Hindlimb muscle (tissue), 1 donor: ENCODE measurements at regions not wholly inside any gene's neighbourhood (a gene's known extent, or its start where the extent isn't known, plus 50 kb on each side); places are given as distances from the start of the nearest gene placed in this dataset.

Source experiments
- DNase-seq: peaks from one replicate; pipeline ENCODE4 v3.0.0-alpha.2; 2013

DNA sequence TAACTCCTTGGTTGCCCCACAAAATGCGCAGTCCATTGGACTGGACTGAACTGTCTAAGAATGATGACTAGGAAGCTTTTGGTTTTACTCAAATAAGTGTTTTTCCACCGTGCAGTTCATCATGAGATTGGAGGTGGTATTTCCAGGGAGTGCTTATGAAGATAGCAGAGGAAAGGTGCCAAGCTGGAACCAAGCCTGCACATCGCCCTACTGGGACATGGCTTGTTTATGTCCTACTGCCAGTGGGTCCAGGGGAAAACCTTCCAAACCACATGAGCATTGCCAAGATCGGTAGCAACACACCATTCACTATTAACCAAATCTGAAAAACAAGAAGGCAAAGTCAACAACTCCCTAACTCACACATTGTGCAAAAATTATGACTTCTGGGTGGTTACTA is 54.7 kb upstream of the DSCAM start:
- no peak for DNase-seq

DNA sequence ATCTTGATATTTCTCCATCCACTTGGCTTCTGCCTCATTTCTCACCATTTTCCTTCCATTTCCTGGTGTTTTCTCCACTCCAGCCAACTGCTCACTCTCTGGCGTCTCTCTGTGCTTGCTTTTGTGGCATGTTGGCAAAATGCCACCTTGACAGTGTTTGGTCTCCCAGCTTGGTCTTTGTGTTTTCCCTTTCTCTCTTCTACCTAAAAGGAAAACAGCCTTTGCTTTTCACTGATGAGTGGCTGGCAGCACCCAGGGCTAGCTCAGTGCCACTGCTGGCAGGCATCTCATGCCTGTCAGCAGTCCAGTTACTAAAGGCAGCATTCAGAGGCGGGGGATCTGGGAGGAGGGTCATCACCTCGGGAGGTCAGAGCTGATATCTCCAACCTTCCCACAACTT is 55.3 kb upstream of the DSCAM start:
- no peak for DNase-seq

GRCh38 chr21:40902993-40903392 is 56.0 kb upstream of the DSCAM start:
- DNase-seq, result no peak

DNA sequence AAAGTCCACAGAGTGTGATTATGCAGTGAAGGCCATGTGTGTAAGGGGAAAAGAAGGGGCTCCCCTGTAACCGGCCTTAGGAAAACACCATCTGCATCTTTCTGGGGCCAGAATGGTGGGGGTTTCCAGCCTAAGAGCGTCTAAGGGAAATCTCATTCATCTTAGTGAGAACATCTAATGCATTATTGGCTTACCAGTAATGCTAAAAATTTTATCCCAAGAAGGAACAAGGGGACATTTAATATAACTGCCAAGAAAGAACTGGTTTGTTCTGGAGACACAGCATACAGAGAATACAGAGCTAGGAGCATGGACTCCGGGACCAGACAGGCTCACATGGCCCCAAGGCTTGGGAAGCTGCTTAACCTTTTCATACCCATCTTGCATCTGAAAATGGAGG is 58.3 kb upstream of the DSCAM start:
- no peak for DNase-seq

GRCh38 chr21:40912375-40912774 is 65.4 kb upstream of the DSCAM start:
- DNase-seq, result no peak

GRCh38 chr21:40915114-40915513 is 68.2 kb upstream of the DSCAM start:
- DNase-seq, result no peak

GRCh38 chr21:40923407-40923806 is 76.4 kb upstream of the DSCAM start:
- DNase-seq, result no peak

DNA sequence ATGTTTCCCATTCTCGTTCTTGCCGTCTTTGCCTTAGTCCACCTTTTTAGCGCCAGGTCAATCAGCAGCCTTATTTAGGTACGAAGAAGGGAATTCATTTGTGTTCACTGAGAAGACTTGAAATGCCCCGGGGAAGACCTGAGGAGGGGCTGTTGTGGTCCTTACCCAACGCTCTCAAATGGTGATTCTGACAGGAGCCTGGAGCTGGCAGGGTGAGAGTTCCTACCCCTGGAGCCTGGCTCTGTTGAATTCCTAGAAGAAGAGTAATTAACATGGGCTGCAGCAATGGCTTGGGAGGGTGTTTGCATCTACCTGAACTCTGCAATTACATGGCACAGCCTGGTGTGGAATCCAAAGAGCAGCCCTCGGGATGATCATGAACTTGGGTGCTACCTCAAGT is 76.9 kb upstream of the DSCAM start:
- DNase-seq, result no peak

- no peak for DNase-seq
Observed at GRCh38 chr21:40924641-40925040, 77.7 kb upstream of the DSCAM start.

DNA sequence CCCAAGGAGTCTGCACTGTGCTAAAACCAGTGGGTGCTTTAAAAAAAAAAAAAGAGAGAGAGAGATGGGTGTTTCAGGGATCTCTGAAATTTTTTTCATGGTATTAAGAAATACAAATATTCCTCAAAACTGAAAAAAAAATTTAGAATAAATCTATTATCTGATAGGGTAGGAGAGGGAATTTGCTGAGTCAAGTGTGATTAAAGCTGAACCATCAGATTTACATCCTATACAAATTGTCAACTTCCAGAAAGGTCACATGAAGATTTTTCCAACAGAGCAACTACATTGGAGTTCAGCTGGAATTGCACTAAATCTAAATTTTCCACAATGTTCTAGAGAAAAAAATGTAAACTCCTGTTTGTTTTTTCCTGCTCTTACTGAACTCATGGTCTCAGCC is 79.3 kb upstream of the DSCAM start:
- no peak for DNase-seq

DNA sequence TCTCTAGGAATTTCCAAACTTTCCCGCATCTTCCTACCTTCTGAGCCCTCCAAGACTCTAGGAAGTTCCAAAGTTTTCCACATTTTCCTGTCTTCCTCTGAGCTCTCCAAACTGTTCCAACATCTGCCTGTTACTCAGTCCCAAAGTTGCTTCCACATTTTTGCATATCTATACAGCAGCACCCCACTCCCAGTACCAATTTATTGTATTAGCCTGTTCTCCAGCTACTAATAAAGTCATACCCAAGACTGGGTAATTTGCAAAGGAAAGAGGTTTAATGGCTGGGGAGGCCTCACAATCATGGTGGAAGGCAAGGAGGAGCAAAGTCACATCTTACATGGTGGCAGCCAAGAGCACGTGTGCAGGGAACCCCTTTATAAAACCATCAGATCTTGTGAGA is 82.9 kb upstream of the DSCAM start:
- DNase-seq, result no peak

DNA sequence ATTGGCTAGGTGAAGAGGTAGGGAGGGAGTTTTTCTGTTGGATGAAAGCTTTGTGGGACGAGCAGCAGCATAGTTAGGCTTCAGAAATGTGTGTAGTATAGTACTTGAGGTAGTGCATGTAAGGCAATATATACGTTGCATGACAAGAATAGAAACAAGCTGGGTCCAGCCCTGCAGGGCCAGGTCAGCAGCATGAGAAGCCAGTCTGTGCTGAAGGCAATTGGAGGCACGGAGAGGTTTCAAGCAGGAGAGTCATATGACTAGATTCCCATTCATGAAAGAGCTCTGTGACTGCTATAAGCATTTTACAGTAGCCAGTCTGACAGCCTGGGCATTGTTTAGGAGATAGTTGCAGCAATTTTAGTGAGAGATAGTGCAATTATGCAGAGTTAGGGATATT is 84.2 kb upstream of the DSCAM start:
- no peak for DNase-seq

GRCh38 chr21:40936178-40936577 is 89.2 kb upstream of the DSCAM start:
- DNase-seq, result no peak

GRCh38 chr21:40936771-40937261 is 89.9 kb upstream of the DSCAM start:
- DNase-seq, result no peak

- DNase-seq, result no peak
Observed at GRCh38 chr21:40938078-40938477, 91.1 kb upstream of the DSCAM start.

DNA sequence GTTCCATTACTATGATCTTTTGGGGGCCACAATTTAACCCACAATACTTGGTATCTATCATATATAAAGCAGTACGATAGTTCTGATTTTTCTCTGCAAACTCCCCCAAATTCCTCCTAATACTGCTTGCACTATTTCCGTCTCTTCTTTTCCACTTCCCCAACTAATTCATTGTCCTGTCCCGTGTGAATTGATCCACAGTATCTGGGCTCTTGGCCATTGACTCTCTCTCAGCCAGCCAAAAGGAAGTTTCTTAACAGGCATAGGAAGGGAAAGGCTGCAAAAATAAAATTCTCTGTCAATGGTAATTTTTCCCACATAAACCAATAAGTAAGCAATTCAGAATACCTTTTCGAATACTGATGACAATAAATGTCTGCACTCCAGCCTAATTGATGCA is 91.7 kb upstream of the DSCAM start:
- peak; percentile 53 for DNase-seq

DNA sequence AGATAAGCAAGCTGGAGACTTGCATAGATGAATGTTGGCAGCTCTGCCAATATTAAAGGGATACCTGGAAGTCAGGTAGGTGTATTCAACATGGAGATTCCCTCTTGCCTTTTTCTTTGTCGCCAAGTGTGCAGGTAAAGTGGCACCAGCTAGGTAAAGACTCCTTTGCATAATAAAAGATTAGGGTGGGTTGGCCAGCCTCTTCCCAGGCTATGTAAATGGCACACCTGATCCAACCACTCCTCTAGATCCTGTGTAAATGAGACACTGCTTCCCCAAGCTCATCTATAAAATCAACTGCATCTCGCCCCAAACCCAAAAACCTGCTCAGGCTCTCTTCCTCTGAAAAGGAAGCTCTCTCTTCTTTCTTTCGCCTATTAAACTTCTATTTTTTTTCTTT is 100.8 kb upstream of the DSCAM start:
- DNase-seq, result no peak

DNA sequence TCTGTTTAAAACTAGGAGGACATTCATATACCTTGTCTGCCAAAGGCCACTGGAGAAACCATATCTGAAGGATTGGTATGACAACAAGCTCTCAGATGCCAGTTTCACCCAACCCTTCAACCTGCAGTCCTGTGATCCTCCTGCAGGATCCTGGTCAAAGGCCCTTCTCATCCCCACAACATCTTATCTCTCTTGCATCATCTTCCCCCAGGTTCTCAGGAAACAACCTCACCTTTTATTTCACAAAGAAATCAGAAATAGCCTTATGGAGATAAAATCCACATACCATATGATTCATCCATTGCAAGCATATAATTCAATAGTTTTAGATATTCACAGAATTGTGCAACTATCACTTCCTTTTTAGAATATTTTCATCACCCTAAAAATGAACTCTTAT is 104.0 kb upstream of the DSCAM start:
- no peak for DNase-seq

DNA sequence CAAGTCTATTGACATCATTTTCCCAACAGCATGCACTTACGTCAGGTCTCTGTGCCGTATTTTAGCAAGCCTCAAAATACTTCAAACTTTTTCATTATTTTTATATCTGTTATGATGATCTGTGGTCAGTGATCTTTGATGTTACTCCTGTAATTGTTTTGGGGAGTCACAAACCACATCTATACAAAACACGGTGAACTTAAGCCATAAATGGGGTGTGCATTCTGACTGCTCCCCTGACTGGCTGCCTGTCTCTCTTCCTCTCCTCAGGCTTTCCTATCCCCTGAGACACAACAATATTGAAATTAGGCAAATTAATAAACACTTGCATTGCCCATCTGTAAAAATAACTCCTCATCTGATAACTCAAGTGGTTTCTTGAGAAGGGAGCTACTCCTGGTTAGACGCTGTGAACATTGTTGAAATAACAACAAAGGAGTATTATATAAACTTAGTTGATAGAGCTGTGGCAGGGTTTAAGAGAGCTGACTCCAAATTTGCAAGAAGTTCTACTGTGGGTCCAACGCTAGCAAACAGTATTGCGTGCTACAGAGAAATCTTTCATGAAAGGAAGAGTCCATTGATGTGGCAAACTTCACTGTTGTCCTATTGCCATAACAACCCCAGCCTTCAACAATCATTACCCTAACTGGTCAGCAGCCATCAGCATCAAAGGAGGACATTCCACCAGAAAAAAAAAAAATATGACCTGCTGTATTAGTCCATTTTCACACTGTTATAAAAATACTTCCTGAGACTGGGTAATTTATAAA is 105.8 kb upstream of the DSCAM start:
- no peak for DNase-seq

- no peak for DNase-seq
Observed at GRCh38 chr21:40964691-40965090, 117.7 kb upstream of the DSCAM start.

DNA sequence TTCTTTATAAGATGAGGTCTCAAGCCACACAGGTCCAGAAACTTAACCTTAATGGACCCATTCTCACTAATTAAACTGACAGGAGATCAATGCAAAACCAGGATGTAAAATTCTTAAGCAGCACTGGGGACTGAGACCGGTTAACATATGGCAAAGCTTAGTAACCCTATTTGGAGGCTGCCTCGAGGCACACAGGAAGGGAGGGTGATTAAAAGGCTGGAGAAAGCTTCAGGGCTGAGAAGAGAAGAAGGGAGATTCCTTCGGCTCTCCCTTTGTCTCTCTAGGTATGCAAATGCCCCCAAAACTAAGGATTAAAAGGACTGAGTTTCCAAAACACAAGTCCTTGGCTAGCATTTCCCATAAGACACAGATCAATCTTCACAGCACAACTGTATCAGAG is 120.8 kb upstream of the DSCAM start:
- DNase-seq, result no peak

DNA sequence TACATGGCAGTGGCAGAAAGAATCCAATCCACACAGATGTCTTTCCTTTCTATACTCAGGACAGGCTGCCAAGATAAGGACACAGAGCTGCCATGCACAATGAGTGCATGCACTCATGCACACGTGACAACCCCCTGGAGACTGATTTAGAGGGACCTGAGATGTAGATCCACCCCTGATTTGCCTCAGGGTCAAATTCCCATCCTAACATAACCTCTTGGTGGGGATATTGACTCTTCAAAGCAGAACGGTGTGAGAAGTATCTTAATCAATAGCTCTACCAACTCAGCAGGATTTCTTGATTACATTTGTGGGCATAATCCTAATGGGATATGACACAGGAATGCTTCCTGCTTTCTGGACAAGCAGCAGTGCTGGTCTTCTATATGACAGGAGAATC is 125.2 kb upstream of the DSCAM start:
- DNase-seq, result no peak

DNA sequence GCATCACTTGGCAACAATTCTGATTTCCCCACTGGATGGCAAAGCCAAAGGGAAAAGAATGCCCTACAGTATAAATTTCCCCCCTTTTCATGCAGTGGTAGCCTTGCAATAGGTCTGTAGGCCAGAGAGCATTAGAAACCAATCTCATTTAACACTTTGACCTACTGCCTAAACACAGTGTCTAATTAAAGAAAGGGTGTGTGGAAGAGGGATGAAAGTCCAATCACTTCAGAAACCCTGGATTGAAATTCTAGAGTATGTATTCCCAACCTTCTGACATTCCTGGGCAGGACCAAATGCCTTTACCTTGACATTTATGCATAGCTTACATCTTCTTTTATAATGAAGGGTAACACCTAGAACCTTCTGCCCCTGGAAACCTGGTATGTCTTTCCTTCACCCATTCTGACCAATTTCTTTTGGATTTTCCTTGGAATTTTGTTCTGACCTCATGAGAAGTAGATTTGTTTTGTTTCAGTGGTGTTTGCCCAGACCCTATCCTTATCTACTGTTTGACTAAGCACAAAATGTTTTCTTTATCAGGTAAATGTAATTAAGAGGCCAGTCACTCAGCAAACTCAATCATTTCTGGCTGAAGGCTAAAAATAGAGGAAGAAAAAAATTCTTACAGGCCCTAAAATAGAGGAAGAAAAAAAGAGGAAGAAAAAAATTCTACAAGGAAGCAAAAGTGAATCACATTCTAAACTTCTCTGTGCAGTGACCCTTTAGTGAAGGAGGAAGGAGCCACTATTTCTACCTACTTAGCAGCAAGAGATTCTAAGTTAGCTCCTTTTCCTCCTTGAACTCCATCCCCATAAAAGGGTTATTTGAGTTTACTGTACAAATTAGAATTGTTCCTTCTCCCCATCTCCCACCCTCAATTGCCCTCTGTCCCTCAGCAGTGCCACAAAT is 129.5 kb upstream of the DSCAM start:
- no peak for DNase-seq

- no peak for DNase-seq
Observed at GRCh38 chr21:40985370-40985769, 138.4 kb upstream of the DSCAM start.
